GM12891 (cell line): ENCODE measurements at regions not wholly inside any gene's neighbourhood (a gene's known extent, or its start where the extent isn't known, plus 50 kb on each side); places are given as distances from the start of the nearest gene placed in this dataset.

Experiments
- POLR2AphosphoS5 ChIP-seq: IDR thresholded peaks from 2 replicates; pipeline ENCODE4 v1.6.1; 2011; ENCODE audit warnings: low read depth, low read length, control low read depth
- POU2F2 ChIP-seq: IDR thresholded peaks from 2 replicates; pipeline ENCODE4 v1.6.1; 2011; ENCODE audit warnings: low read depth, mild to moderate bottlenecking, control low read depth, low read length, moderate library complexity
- SPI1 ChIP-seq: IDR thresholded peaks from 2 replicates; pipeline ENCODE4 v1.6.1; 2011; ENCODE audit warnings: low read depth, low read length, control low read depth

DNA sequence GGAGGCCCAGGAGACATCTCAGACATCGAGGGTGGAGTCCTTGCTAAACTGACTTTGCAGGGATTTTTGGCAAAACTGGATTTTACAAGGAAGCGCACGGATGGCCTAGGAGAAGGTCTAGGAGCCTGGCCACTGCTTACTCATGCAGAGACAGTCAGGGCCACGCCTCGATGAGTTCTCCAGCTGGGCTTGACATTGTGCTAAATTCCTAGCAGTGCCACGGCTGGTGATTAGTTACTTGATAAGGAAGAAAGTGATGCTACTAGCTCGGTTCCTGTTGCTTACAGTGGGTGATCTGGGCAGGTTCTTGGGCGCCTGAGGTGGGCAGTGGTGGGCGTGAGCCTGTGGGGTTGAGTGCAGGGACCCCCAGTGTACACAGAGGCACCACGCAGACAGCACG is 143.4 kb downstream of the SOX1 start:
- TF ChIP-seq SPI1 (no peak), POU2F2 (no peak), POLR2AphosphoS5 (no peak)
